Endothelial cell of umbilical vein (primary cell): ENCODE measurements at regions not wholly inside any gene's neighbourhood (a gene's known extent, or its start where the extent isn't known, plus 50 kb on each side); places are given as distances from the start of the nearest gene placed in this dataset.

Source experiments
- BruUV-seq: library from RNA; stranded (reverse); fragments of 400-500 nt; replicated peaks from 2 replicates; lab custom pipeline; 2021; lab: Mats Ljungman, UMichigan
- CTCF ChIA-PET: fragments of 300-600, 350-600 bp; sonication (Branson Sonifier 250); formaldehyde crosslinking; loops from one replicate; lab custom pipeline; 2021; ENCODE audit warnings: antibody characterized with exemption, inconsistent platforms; lab: Charles Lee
- POLR2A ChIA-PET: fragments of 300-600, 350-600 bp; sonication (Branson Sonifier 250); formaldehyde crosslinking; loops from one replicate; lab custom pipeline; 2021; ENCODE audit warnings: antibody characterized with exemption, inconsistent platforms; lab: Charles Lee
- DNase-seq: peaks from one replicate; pipeline ENCODE4 v3.0.0-alpha.2; 2011; ENCODE audit warnings: low read depth, low spot score
- FAIRE-seq: peaks from 2 replicates; lab custom pipeline; 2011; peaks lifted over from hg19 to GRCh38; lab: Jason Lieb, UNC
- H2AFZ ChIP-seq: 2 replicates; pipeline ENCODE4 v1.6.0; 2012; ENCODE audit warnings: low read depth, low read length, control low read depth, inconsistent platforms
- H3K27ac ChIP-seq: 2 replicates; pipeline ENCODE4 v1.5.1; 2011; ENCODE audit warnings: low read depth, mild to moderate bottlenecking, control low read depth, low read length, moderate library complexity; ENCODE audit not compliant: insufficient read depth
- H3K27me3 ChIP-seq, 2 experiments: 2 replicates each; pipeline versions ENCODE4 v1.6.0 to v1.6.1; 2011; ENCODE audit warnings: low read length in 2 of 2, mixed read lengths in 1 of 2; ENCODE audit not compliant: control insufficient read depth in 2 of 2, insufficient read depth in 2 of 2
- H3K36me3 ChIP-seq, 2 experiments: 2 replicates in 1 of 2; 3 replicates in 1 of 2; pipeline ENCODE4 v1.5.1; 2011; ENCODE audit warnings: low read length in 2 of 2, mild to moderate bottlenecking in 1 of 2, moderate library complexity in 1 of 2; ENCODE audit not compliant: control insufficient read depth in 2 of 2, insufficient read depth in 2 of 2; ENCODE audit errors: extremely low read depth in 1 of 2
- H3K4me1 ChIP-seq: 3 replicates; pipeline ENCODE4 v1.5.1; 2011; ENCODE audit warnings: mild to moderate bottlenecking, low read length; ENCODE audit not compliant: control insufficient read depth, insufficient read depth; ENCODE audit errors: extremely low read depth
- H3K4me2 ChIP-seq: 2 replicates; pipeline ENCODE4 v1.6.1; 2011; ENCODE audit warnings: low read length, control low read depth, mixed read lengths; ENCODE audit not compliant: insufficient read depth
- H3K4me3 ChIP-seq, 3 experiments: fragments of 200-600 bp in 1 of 3; sonication (generic), shearing (Covaris generic) in 1 of 3; replicated peaks in 1 of 3; 2 replicates each; pipeline ENCODE4 v1.5.1; 2011 to 2016; ENCODE audit warnings: control low read depth in 3 of 3, low read length in 3 of 3, mild to moderate bottlenecking in 2 of 3, inconsistent platforms in 1 of 3, low read depth in 1 of 3, moderate library complexity in 1 of 3; ENCODE audit not compliant: insufficient read depth in 1 of 3
- H3K79me2 ChIP-seq: 2 replicates; pipeline ENCODE4 v1.6.0; 2012; ENCODE audit warnings: low read length, inconsistent platforms; ENCODE audit not compliant: control insufficient read depth, insufficient read depth
- H3K9ac ChIP-seq: replicated peaks from 2 replicates; pipeline ENCODE3; 2011; ENCODE audit warnings: low read length, control low read depth; ENCODE audit not compliant: insufficient read depth; ENCODE audit errors: extremely low read depth
- H3K9me1 ChIP-seq: replicated peaks from 3 replicates; pipeline ENCODE4 v1.6.0; 2011; ENCODE audit warnings: mild to moderate bottlenecking, low read length; ENCODE audit not compliant: control insufficient read depth, insufficient read depth; ENCODE audit errors: extremely low read depth
- H3K9me3 ChIP-seq: replicated peaks from 2 replicates; pipeline ENCODE4 v1.5.1; 2012; ENCODE audit warnings: low read length, inconsistent platforms; ENCODE audit not compliant: control insufficient read depth, insufficient read depth
- H4K20me1 ChIP-seq: replicated peaks from 2 replicates; pipeline ENCODE3; 2011; ENCODE audit warnings: mild to moderate bottlenecking, low read length; ENCODE audit not compliant: control insufficient read depth, insufficient read depth; ENCODE audit errors: extremely low read depth
- EZH2 ChIP-seq: IDR thresholded peaks from 2 replicates; pipeline ENCODE4 v1.6.1; 2012; ENCODE audit warnings: borderline replicate concordance, low read depth, mild to moderate bottlenecking, moderate library complexity, low read length, inconsistent platforms; ENCODE audit not compliant: severe bottlenecking
- FOS ChIP-seq: IDR thresholded peaks from 2 replicates; pipeline ENCODE4 v1.6.1; 2011; ENCODE audit warnings: mild to moderate bottlenecking, low read length, moderate library complexity, borderline replicate concordance; ENCODE audit not compliant: insufficient read depth
- GATA2 ChIP-seq: IDR thresholded peaks from 2 replicates; pipeline ENCODE4 v1.7.0; 2011; ENCODE audit warnings: low read depth, mild to moderate bottlenecking, moderate library complexity, mixed read lengths, low read length; ENCODE audit not compliant: insufficient read length, insufficient read depth
- JUN ChIP-seq: IDR thresholded peaks from 2 replicates; pipeline ENCODE4 v1.6.1; 2011; ENCODE audit warnings: borderline replicate concordance, low read depth; ENCODE audit not compliant: insufficient read length, insufficient read depth
- MAX ChIP-seq: IDR thresholded peaks from 2 replicates; pipeline ENCODE4 v1.6.1; 2011; ENCODE audit not compliant: insufficient read depth, insufficient read length
- MYC ChIP-seq: IDR thresholded peaks from one replicate; pipeline ENCODE4 v1.6.1; 2011; ENCODE audit warnings: mild to moderate bottlenecking, low read depth, low read length
- POLR2A ChIP-seq: IDR thresholded peaks from 2 replicates; pipeline ENCODE4 v1.6.1; 2012; ENCODE audit warnings: low read depth, mild to moderate bottlenecking, control low read depth, low read length
- POLR2AphosphoS5 ChIP-seq: IDR thresholded peaks from 2 replicates; pipeline ENCODE4 v1.6.1; 2012; ENCODE audit warnings: low read depth, mild to moderate bottlenecking, control low read depth, low read length, moderate library complexity; ENCODE audit not compliant: insufficient read depth
- dilution Hi-C: fragments of 300-500 bp; cut with MboI; formaldehyde crosslinking; loops from one replicate; pipeline ENCODE4 v1.15.0; 2019; ENCODE audit warnings: low sequenced_read_pairs; ENCODE audit not compliant: extremely low pct_ligation_motif_present
- intact Hi-C: fragments of 100-400 bp; cut with micrococcal nuclease; formaldehyde crosslinking; loops from one replicate; pipeline ENCODE4 v1.10.0; 2022
- TF ChIP-seq, protein P1 (sequence below), 2 donors: IDR thresholded peaks; 1 replicate in 1 of 2; 2 replicates in 1 of 2; pipeline ENCODE4 v1.5.1; 2011; ENCODE audit warnings: low read length in 2 of 2, mild to moderate bottlenecking in 2 of 2, moderate library complexity in 2 of 2, control low read depth in 1 of 2, inconsistent platforms in 1 of 2, low read depth in 1 of 2; ENCODE audit not compliant: insufficient read depth in 1 of 2; ENCODE audit errors: extremely low read depth in 1 of 2

- CTCF ChIA-PET: no interaction called here
Measured at GRCh38 chr7:7048213-7048612, 134.1 kb upstream of the C1GALT1 start.

More at GRCh38 chr7:7048213-7048612, 134.1 kb upstream of the C1GALT1 start:
- Histone ChIP-seq H3K79me2 (no peaks in the 10 kb centered on the region), H3K9me1 (no peaks in the 10 kb centered on the region), H2AFZ (no peak overlapping the region), H3K9me3 (no peaks in the 10 kb centered on the region), H3K27me3 (no peaks in the 10 kb centered on the region), H3K4me2 (no peak overlapping the region), H4K20me1 (no peaks in the 10 kb centered on the region), H3K36me3 (no peaks in the 10 kb centered on the region), H3K27ac (no peak overlapping the region), H3K9ac (no peak overlapping the region), H3K4me3 (no peak overlapping the region), H3K4me1 (no peaks in the 10 kb centered on the region)
- intact Hi-C loops (no loop called here), dilution Hi-C loops (no loop called here)
- FAIRE-seq (no peak), DNase-seq (no peak)
- TF ChIP-seq, protein P1, sequence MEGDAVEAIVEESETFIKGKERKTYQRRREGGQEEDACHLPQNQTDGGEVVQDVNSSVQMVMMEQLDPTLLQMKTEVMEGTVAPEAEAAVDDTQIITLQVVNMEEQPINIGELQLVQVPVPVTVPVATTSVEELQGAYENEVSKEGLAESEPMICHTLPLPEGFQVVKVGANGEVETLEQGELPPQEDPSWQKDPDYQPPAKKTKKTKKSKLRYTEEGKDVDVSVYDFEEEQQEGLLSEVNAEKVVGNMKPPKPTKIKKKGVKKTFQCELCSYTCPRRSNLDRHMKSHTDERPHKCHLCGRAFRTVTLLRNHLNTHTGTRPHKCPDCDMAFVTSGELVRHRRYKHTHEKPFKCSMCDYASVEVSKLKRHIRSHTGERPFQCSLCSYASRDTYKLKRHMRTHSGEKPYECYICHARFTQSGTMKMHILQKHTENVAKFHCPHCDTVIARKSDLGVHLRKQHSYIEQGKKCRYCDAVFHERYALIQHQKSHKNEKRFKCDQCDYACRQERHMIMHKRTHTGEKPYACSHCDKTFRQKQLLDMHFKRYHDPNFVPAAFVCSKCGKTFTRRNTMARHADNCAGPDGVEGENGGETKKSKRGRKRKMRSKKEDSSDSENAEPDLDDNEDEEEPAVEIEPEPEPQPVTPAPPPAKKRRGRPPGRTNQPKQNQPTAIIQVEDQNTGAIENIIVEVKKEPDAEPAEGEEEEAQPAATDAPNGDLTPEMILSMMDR (IDR thresholded peaks at IDR 0.05; ENCODE audit: extremely low read depth in 1 of 2, insufficient read depth in 1 of 2, low read depth in 1 of 2, low read length in 2 of 2): no peak
- TF ChIP-seq MAX (no peak), EZH2 (no peak), POLR2AphosphoS5 (no peak), JUN (no peak), POLR2A (no peak), FOS (no peak), MYC (no peak), GATA2 (no peak)
- BruUV-seq: no TSS peak
- POLR2A ChIA-PET: no interaction called here
